HG03135 (cell line): ENCODE measurements at regions not wholly inside any gene's neighbourhood (a gene's known extent, or its start where the extent isn't known, plus 50 kb on each side); places are given as distances from the start of the nearest gene placed in this dataset.

Experiments
- ATAC-seq: cut with Tn5 transposase; IDR thresholded peaks from one replicate; pipeline ENCODE4 v1.9.1; 2021; ENCODE audit warnings: mild to moderate bottlenecking, moderate library complexity; ENCODE audit not compliant: unreplicated experiment

- peak; percentile 77 for ATAC-seq
These were observed 186.2 kb downstream of the REEP3 start for GRCh38 chr10:63707254-63707910.

- no peak for ATAC-seq
These were observed 187.2 kb downstream of the REEP3 start for GRCh38 chr10:63708421-63708820.

GRCh38 chr10:63710703-63711102 lies 189.5 kb downstream of the REEP3 start:
- no peak for ATAC-seq

GRCh38 chr10:63711361-63711760 lies 190.2 kb downstream of the REEP3 start:
- no peak for ATAC-seq

- ATAC-seq, result no peak
These were observed 190.9 kb downstream of the REEP3 start for GRCh38 chr10:63711867-63712716.

- no peak for ATAC-seq
These were observed 191.5 kb downstream of the REEP3 start for GRCh38 chr10:63712717-63713115.

GRCh38 chr10:63713191-63714144 lies 192.3 kb downstream of the REEP3 start:
- ATAC-seq, result no peak

- no peak for ATAC-seq
These were observed 194.9 kb downstream of the REEP3 start for GRCh38 chr10:63716016-63716580.

- no peak for ATAC-seq
These were observed 196.0 kb downstream of the REEP3 start for GRCh38 chr10:63717027-63717715.

GRCh38 chr10:63718006-63718405 lies 196.8 kb downstream of the REEP3 start:
- ATAC-seq, result no peak

GRCh38 chr10:63718421-63718820 lies 197.2 kb downstream of the REEP3 start:
- ATAC-seq, result no peak

- no peak for ATAC-seq
These were observed 198.1 kb downstream of the REEP3 start for GRCh38 chr10:63719226-63719856.

- peak; percentile 45 for ATAC-seq
These were observed 198.9 kb downstream of the REEP3 start for GRCh38 chr10:63720072-63720537.

GRCh38 chr10:63720676-63721075 lies 199.5 kb downstream of the REEP3 start:
- ATAC-seq, result peak; percentile 56

GRCh38 chr10:63722537-63722936 lies 201.3 kb downstream of the REEP3 start:
- no peak for ATAC-seq

GRCh38 chr10:63723320-63723719 lies 202.1 kb downstream of the REEP3 start:
- ATAC-seq, result no peak

- ATAC-seq, result no peak
These were observed 202.5 kb downstream of the REEP3 start for GRCh38 chr10:63723741-63724140.

- ATAC-seq, result no peak
These were observed 203.7 kb downstream of the REEP3 start for GRCh38 chr10:63724922-63725321.

- ATAC-seq, result no peak
These were observed 205.7 kb downstream of the REEP3 start for GRCh38 chr10:63726867-63727266.

- no peak for ATAC-seq
These were observed 206.4 kb downstream of the REEP3 start for GRCh38 chr10:63727636-63728035.
